ENCODE measurements at regions not wholly inside any gene's neighbourhood (a gene's known extent, or its start where the extent isn't known, plus 50 kb on each side); places are given as distances from the start of the nearest gene placed in this dataset.

DNA sequence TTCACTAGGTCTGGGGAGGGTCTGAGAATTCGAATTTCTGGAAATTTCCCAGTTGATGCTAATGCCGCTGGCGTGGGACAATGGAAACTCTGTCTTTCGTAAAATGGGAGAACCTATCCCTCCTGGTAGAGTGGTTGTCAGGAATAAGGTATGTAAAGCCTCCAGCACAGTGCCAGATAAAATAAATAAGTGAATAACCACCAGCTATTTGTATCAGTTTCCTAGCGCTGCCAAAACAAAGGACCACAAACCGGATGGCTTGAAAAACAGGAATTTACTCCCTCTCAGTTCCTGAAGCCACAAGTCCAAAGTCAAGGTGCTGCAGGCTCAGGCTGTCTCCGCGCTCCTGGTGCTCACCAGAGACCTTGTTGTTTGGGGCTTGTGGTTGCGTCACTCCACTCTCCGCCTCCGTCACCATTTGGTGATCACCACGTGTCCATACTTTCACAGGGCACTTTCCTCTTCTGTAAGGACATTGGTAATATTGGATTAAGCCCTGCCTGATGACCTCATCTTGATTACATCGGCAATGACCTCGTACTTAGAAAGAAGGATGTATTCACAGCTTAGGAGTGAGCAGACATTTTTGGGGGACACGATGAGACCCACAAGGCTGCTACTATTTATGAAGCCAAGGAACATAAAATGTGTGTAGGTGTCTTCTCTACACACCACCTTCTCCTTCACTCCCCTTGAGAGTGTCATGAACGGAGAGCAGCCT, 428.5 kb downstream of the IRS2 start:
- no peaks in the 10 kb centered on the region for H4K20me1 ChIP-seq (ENCODE audit: insufficient read depth)
- 68 to 74% methylated on average over 16 of the region's 16 CpGs for whole genome bisulfite sequencing, 2 experiments (ENCODE audit: low coverage in 1 of 2, low lambda C conversion rate in 2 of 2, missing lambda C conversion rate in 2 of 2)
- no peak for DNase-seq

GRCh38 chr13:109355875-109356434, 430.4 kb downstream of the IRS2 start:
- no peaks in the 10 kb centered on the region for H4K20me1 ChIP-seq (ENCODE audit: insufficient read depth)
- no peak overlapping the region for H3K9ac ChIP-seq
- TF ChIP-seq EZH2phosphoT487 (IDR thresholded peaks at IDR 0.05; ENCODE audit: insufficient read depth, low read depth) (no peak), EZH2 (IDR thresholded peaks at IDR 0.05; ENCODE audit: insufficient read depth, poor library complexity, severe bottlenecking) (no peak)
- DNase-seq: no peak
- H3K9me2 ChIP-seq (ENCODE audit: insufficient read depth): no peaks in the 10 kb centered on the region
- no peak overlapping the region for H2AFZ ChIP-seq
- H3K27ac ChIP-seq: no peak overlapping the region
- H3K9me3 ChIP-seq (ENCODE audit: low read depth): no peaks in the 10 kb centered on the region
- no peak overlapping the region for H3K4me2 ChIP-seq (ENCODE audit: unreplicated experiment)
- H3K36me3 ChIP-seq (ENCODE audit: low read depth): no peaks in the 10 kb centered on the region
- H3K4me1 ChIP-seq (ENCODE audit: insufficient read depth): no peaks in the 10 kb centered on the region
- H3K79me2 ChIP-seq (ENCODE audit: insufficient read depth): no peaks in the 10 kb centered on the region
- H3K27me3 ChIP-seq (replicated peaks; ENCODE audit: insufficient read depth): no peaks in the 10 kb centered on the region
- H3K4me3 ChIP-seq: no peak overlapping the region
- H3F3A ChIP-seq (ENCODE audit: insufficient read depth): no peaks in the 10 kb centered on the region
- WGBS, 2 experiments (ENCODE audit: low coverage in 1 of 2, low lambda C conversion rate in 2 of 2, missing lambda C conversion rate in 2 of 2): 64 to 65% methylated on average over 21 of the region's 21 CpGs
- in situ Hi-C loops (cut with MboI): no loop called here

More for the DNA sequence above, 428.5 kb downstream of the IRS2 start:
- Histone ChIP-seq H3K9me2 (ENCODE audit: insufficient read depth) (no peaks in the 10 kb centered on the region), H2AFZ (no peak overlapping the region), H3K36me3 (ENCODE audit: low read depth) (no peaks in the 10 kb centered on the region), H3K79me2 (ENCODE audit: insufficient read depth) (no peaks in the 10 kb centered on the region), H3K4me1 (ENCODE audit: insufficient read depth) (no peaks in the 10 kb centered on the region), H3F3A (ENCODE audit: insufficient read depth) (no peaks in the 10 kb centered on the region), H3K4me2 (ENCODE audit: unreplicated experiment) (no peak overlapping the region), H3K27ac (no peak overlapping the region), H3K9ac (no peak overlapping the region), H3K4me3 (no peak overlapping the region), H3K9me3 (ENCODE audit: low read depth) (no peaks in the 10 kb centered on the region), H3K27me3 (replicated peaks; ENCODE audit: insufficient read depth) (no peaks in the 10 kb centered on the region)
- no peak for TF ChIP-seq EZH2 (IDR thresholded peaks at IDR 0.05; ENCODE audit: insufficient read depth, poor library complexity, severe bottlenecking)
- no peak for TF ChIP-seq EZH2phosphoT487 (IDR thresholded peaks at IDR 0.05; ENCODE audit: insufficient read depth, low read depth)
- in situ Hi-C loops (cut with MboI): no loop called here

DNA sequence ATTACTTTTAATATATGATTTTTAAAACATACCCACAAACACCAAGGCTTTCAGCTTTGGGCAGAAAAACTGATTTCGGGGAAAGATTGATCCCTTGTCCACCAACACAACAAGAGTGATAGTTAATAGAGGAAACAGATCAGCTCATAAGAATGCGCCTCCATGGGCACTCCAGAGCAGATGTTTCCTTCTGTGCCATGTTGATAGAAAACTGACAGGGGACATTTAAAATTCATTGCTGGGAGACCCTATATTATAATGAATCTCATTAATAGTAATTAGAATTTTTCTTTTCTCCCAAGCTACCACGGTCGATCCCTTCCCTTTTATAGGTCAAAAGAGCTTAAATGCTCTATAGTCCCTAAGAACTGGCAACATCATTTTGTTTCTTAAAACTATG, 431.2 kb downstream of the IRS2 start:
- Histone ChIP-seq H3K4me3 (no peak overlapping the region), H4K20me1 (ENCODE audit: insufficient read depth) (no peaks in the 10 kb centered on the region), H3K79me2 (ENCODE audit: insufficient read depth) (no peaks in the 10 kb centered on the region), H3F3A (ENCODE audit: insufficient read depth) (0 out of 2 replicates have a peak, but pooled peaks cover 5% of the 10 kb centered on the region), H2AFZ (no peak overlapping the region), H3K9ac (no peak overlapping the region), H3K4me2 (ENCODE audit: unreplicated experiment) (no peak overlapping the region), H3K4me1 (ENCODE audit: insufficient read depth) (no peaks in the 10 kb centered on the region), H3K9me3 (ENCODE audit: low read depth) (no peaks in the 10 kb centered on the region), H3K36me3 (ENCODE audit: low read depth) (no peaks in the 10 kb centered on the region), H3K9me2 (ENCODE audit: insufficient read depth) (no peaks in the 10 kb centered on the region), H3K27me3 (replicated peaks; ENCODE audit: insufficient read depth) (no peaks in the 10 kb centered on the region), H3K27ac (no peak overlapping the region)
- in situ Hi-C loops (cut with MboI): no loop called here
- DNase-seq: no peak
- TF ChIP-seq EZH2 (IDR thresholded peaks at IDR 0.05; ENCODE audit: insufficient read depth, poor library complexity, severe bottlenecking) (no peak), EZH2phosphoT487 (IDR thresholded peaks at IDR 0.05; ENCODE audit: insufficient read depth, low read depth) (no peak)
- 64 to 73% methylated on average over 4 of the region's 4 CpGs for WGBS, 2 experiments (ENCODE audit: low coverage in 1 of 2, low lambda C conversion rate in 2 of 2, missing lambda C conversion rate in 2 of 2)

GRCh38 chr13:109351236-109351635, 435.1 kb downstream of the IRS2 start:
- Histone ChIP-seq H3K27ac (no peak overlapping the region), H4K20me1 (ENCODE audit: insufficient read depth) (no peaks in the 10 kb centered on the region), H3K9me3 (ENCODE audit: low read depth) (no peaks in the 10 kb centered on the region), H3K4me2 (ENCODE audit: unreplicated experiment) (no peak overlapping the region), H3F3A (ENCODE audit: insufficient read depth) (peaks cover 26% of the 10 kb centered on the region), H3K9me2 (ENCODE audit: insufficient read depth) (no peaks in the 10 kb centered on the region), H3K27me3 (replicated peaks; ENCODE audit: insufficient read depth) (no peaks in the 10 kb centered on the region), H3K4me1 (ENCODE audit: insufficient read depth) (peaks cover 27% of the 10 kb centered on the region), H3K4me3 (no peak overlapping the region), H2AFZ (no peak overlapping the region), H3K36me3 (ENCODE audit: low read depth) (no peaks in the 10 kb centered on the region), H3K9ac (no peak overlapping the region), H3K79me2 (ENCODE audit: insufficient read depth) (no peaks in the 10 kb centered on the region)
- in situ Hi-C loops (cut with MboI): no loop called here
- WGBS, 2 experiments (ENCODE audit: low coverage in 1 of 2, low lambda C conversion rate in 2 of 2, missing lambda C conversion rate in 2 of 2): 13 to 20% methylated on average over 1 of the region's 1 CpG
- TF ChIP-seq EZH2phosphoT487 (IDR thresholded peaks at IDR 0.05; ENCODE audit: insufficient read depth, low read depth) (no peak), EZH2 (IDR thresholded peaks at IDR 0.05; ENCODE audit: insufficient read depth, poor library complexity, severe bottlenecking) (no peak)
- no peak for DNase-seq
